IMR-90 (cell line): ENCODE measurements at regions not wholly inside any gene's neighbourhood (a gene's known extent, or its start where the extent isn't known, plus 50 kb on each side); places are given as distances from the start of the nearest gene placed in this dataset.

Experiments used
- ATAC-seq: fragments of 200-7000 bp; cut with Tn5 transposase; 2 replicates; pipeline ENCODE4 v1.9.1; 2020; ENCODE audit warnings: low read depth, mild to moderate bottlenecking, moderate library complexity
- BruUV-seq: library from RNA; stranded (reverse); fragments of 400-500 nt; replicated peaks from 2 replicates; lab custom pipeline; 2021; lab: Mats Ljungman, UMichigan
- CTCF ChIA-PET: fragments of 300-600 bp; formaldehyde crosslinking; extraction: SDS; loops from one replicate; lab custom pipeline; 2021; ENCODE audit warnings: antibody characterized with exemption; lab: Yijun Ruan, JAX
- POLR2A ChIA-PET: fragments of 300-600 bp; sonication (Branson Sonifier 250); formaldehyde crosslinking; loops from one replicate; lab custom pipeline; 2022; ENCODE audit warnings: antibody characterized with exemption; ENCODE audit not compliant: unreplicated experiment; lab: Charles Lee
- DNase-seq: peaks from one replicate; pipeline ENCODE4 v3.0.0; 2013
- H2AFZ ChIP-seq: replicated peaks from 2 replicates; pipeline ENCODE3; 2013; ENCODE audit warnings: low read length, mild to moderate bottlenecking; ENCODE audit not compliant: poor library complexity
- H2AK5ac ChIP-seq: 2 replicates; pipeline ENCODE4 v1.6.1; 2013; ENCODE audit warnings: low read depth, low read length, inconsistent platforms
- H2AK9ac ChIP-seq: replicated peaks from 2 replicates; pipeline ENCODE3; 2013; ENCODE audit warnings: mild to moderate bottlenecking, low read depth, low read length, moderate library complexity; ENCODE audit not compliant: poor library complexity
- H2BK120ac ChIP-seq: 2 replicates; pipeline ENCODE4 v1.6.1; 2013; ENCODE audit warnings: low read depth, low read length, inconsistent platforms
- H2BK15ac ChIP-seq: 3 replicates; pipeline ENCODE4 v1.6.1; 2013; ENCODE audit warnings: low read depth, low read length, inconsistent platforms
- H2BK20ac ChIP-seq: 2 replicates; pipeline ENCODE4 v1.6.1; 2013; ENCODE audit warnings: low read depth, mild to moderate bottlenecking, inconsistent platforms, low read length, moderate library complexity
- H2BK5ac ChIP-seq: 2 replicates; pipeline ENCODE4 v1.6.1; 2013; ENCODE audit warnings: mild to moderate bottlenecking, low read depth, low read length, inconsistent platforms; ENCODE audit not compliant: poor library complexity, severe bottlenecking
- H3K14ac ChIP-seq: replicated peaks from 2 replicates; pipeline ENCODE4 v1.6.1; 2013; ENCODE audit warnings: low read depth, low read length, inconsistent platforms
- H3K18ac ChIP-seq: 2 replicates; pipeline ENCODE4 v1.6.1; 2013; ENCODE audit warnings: low read depth, low read length, control low read depth
- H3K23ac ChIP-seq: 2 replicates; pipeline ENCODE4 v1.6.1; 2013; ENCODE audit warnings: low read depth, low read length, inconsistent platforms
- H3K27ac ChIP-seq: 2 replicates; pipeline ENCODE4 v1.5.1; 2013; ENCODE audit warnings: mild to moderate bottlenecking, control low read depth, low read length; ENCODE audit not compliant: insufficient read depth
- H3K27me3 ChIP-seq: 2 replicates; pipeline ENCODE4 v1.6.1; 2013; ENCODE audit warnings: low read length; ENCODE audit not compliant: control insufficient read depth, insufficient read depth
- H3K36me3 ChIP-seq: 2 replicates; pipeline ENCODE4 v1.6.1; 2013; ENCODE audit warnings: low read length, mixed read lengths; ENCODE audit not compliant: control insufficient read depth, insufficient read depth
- H3K4ac ChIP-seq: 2 replicates; pipeline ENCODE4 v1.6.1; 2013; ENCODE audit warnings: low read depth, low read length, inconsistent platforms
- H3K4me1 ChIP-seq: 2 replicates; pipeline ENCODE4 v1.6.1; 2013; ENCODE audit warnings: low read length, mixed read lengths; ENCODE audit not compliant: control insufficient read depth, insufficient read depth
- H3K4me2 ChIP-seq: 2 replicates; pipeline ENCODE4 v1.6.1; 2013; ENCODE audit warnings: low read depth, mild to moderate bottlenecking, control low read depth, low read length, moderate library complexity
- H3K4me3 ChIP-seq: 2 replicates; pipeline ENCODE4 v1.5.1; 2013; ENCODE audit warnings: low read depth, mild to moderate bottlenecking, control low read depth, low read length, moderate library complexity; ENCODE audit not compliant: insufficient read depth
- H3K56ac ChIP-seq: 2 replicates; pipeline ENCODE4 v1.6.1; 2013; ENCODE audit warnings: low read length, inconsistent platforms; ENCODE audit not compliant: insufficient read depth; ENCODE audit errors: extremely low read depth
- H3K79me1 ChIP-seq, 2 experiments: 2 replicates each; pipeline ENCODE4 v1.6.1; 2013; ENCODE audit warnings: low read length in 2 of 2, inconsistent platforms in 1 of 2, low read depth in 1 of 2
- H3K9ac ChIP-seq: 2 replicates; pipeline ENCODE4 v1.6.1; 2013; ENCODE audit warnings: low read depth, low read length, control low read depth
- H3K9me1 ChIP-seq: 2 replicates; pipeline ENCODE4 v1.6.1; 2013; ENCODE audit warnings: low read length, inconsistent platforms; ENCODE audit not compliant: insufficient read depth
- H3K9me3 ChIP-seq: 2 replicates; pipeline ENCODE4 v1.6.1; 2013; ENCODE audit warnings: low read length; ENCODE audit not compliant: control insufficient read depth, insufficient read depth
- H4K20me1 ChIP-seq: 2 replicates; pipeline ENCODE4 v1.6.1; 2013; ENCODE audit warnings: low read length, inconsistent platforms; ENCODE audit not compliant: insufficient read depth
- H4K5ac ChIP-seq: 2 replicates; pipeline ENCODE4 v1.6.1; 2013; ENCODE audit warnings: mild to moderate bottlenecking, low read depth, low read length, control low read depth
- H4K8ac ChIP-seq, 2 experiments: 2 replicates each; pipeline ENCODE4 v1.6.1; 2013; ENCODE audit warnings: low read depth in 2 of 2, low read length in 2 of 2, control low read depth in 1 of 2, inconsistent platforms in 1 of 2
- H4K91ac ChIP-seq: 2 replicates; pipeline ENCODE4 v1.6.1; 2013; ENCODE audit warnings: low read depth, low read length, inconsistent platforms; ENCODE audit not compliant: insufficient read depth
- POLR2A ChIP-seq: IDR thresholded peaks from 2 replicates; pipeline ENCODE4 v1.6.1; 2012; ENCODE audit warnings: mild to moderate bottlenecking, low read depth, low read length
- RAD21 ChIP-seq: IDR thresholded peaks from 2 replicates; pipeline ENCODE4 v1.6.1; 2012; ENCODE audit warnings: low read length, improper control_type of control experiment
- WGBS, 2 experiments: methylation state at CpG; one replicate each; pipeline versions ENCODE4 v1.1.5 to v1.1.7; 2013; ENCODE audit warnings: missing lambda C conversion rate in 2 of 2; ENCODE audit not compliant: insufficient read length in 1 of 2; ENCODE audit errors: extremely low coverage in 2 of 2; 5-methylcytosine and 5-hydroxymethylcytosine counted together
- dilution Hi-C: fragments of 300-500 bp; cut with HindIII; formaldehyde crosslinking; loops from one replicate; pipeline ENCODE4 v1.14.3; 2018; ENCODE audit warnings: low sequenced_read_pairs; ENCODE audit not compliant: unreplicated experiment
- in situ Hi-C: fragments of 300-500 bp; cut with MboI; formaldehyde crosslinking; loops from 3 replicates; pipeline ENCODE4 v1.14.3; 2019; ENCODE audit warnings: low sequenced_read_pairs, inconsistent platforms, mixed read lengths
- intact Hi-C: fragments of 100-400 bp; cut with micrococcal nuclease; formaldehyde crosslinking; loops from 2 replicates; pipeline ENCODE4 v1.10.0; 2022

DNA sequence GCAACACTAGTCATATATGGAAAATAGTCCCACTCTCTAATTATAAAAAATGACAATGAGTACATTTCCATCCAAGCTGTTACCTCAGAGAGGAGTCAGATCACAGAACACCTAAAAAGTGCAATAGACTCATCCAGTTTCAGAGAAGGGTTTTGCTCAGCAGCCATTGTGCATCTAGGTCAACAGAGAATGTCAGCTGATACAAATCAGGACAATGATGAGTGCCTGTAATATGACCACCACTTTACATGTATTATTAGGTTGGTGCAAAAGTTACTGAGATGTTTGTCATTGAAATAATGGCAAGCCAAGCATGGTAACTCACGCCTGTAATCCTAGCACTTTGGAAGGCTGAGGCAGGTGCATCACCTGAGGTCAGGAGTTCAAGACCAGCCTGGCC is 164.1 kb upstream of the TTC29 start:
- H2AK9ac ChIP-seq, result no peak overlapping the region
- no peak overlapping the region for H2AFZ ChIP-seq
- no peak overlapping the region for H3K4me3 ChIP-seq
- H3K23ac ChIP-seq, result no peak overlapping the region
- no peak overlapping the region for H2BK120ac ChIP-seq
- in situ Hi-C loops (loop anchor here (10.0 kb wide), 1 partner anchor 755 kb away; no protein-coding TSS in a partner anchor), intact Hi-C loops (loop anchor here (5.0 kb wide), 4 partner anchors 53 to 758 kb away; partner anchors contain the start of gene EDNRA), dilution Hi-C loops (no loop called here)
- H2BK5ac ChIP-seq, result no peak overlapping the region
- H3K4me2 ChIP-seq, result no peak overlapping the region
- H3K36me3 ChIP-seq, result no peaks in the 10 kb centered on the region
- ChIA-PET CTCF (interaction anchor here (0.6 to 0.8 kb wide), 2 partner anchors 30 to 51 kb away, joined by 3 read pairs; no protein-coding TSS in a partner anchor), POLR2A (no interaction called here)
- no peak overlapping the region for H4K91ac ChIP-seq
- TF ChIP-seq POLR2A, result no peak
- no peak for TF ChIP-seq RAD21
- no peaks in the 10 kb centered on the region for H4K20me1 ChIP-seq
- no peak overlapping the region for H4K5ac ChIP-seq
- no peak overlapping the region for H4K8ac ChIP-seq
- no peak overlapping the region for H3K56ac ChIP-seq
- H2AK5ac ChIP-seq, result no peak overlapping the region; the same call in 1 of the 2 replicates
- no peak overlapping the region for H3K4ac ChIP-seq
- no peaks in the 10 kb centered on the region for H3K9me1 ChIP-seq
- H3K18ac ChIP-seq, result no peak overlapping the region
- no peak overlapping the region for H3K14ac ChIP-seq
- no peak overlapping the region for H2BK15ac ChIP-seq
- H2BK20ac ChIP-seq, result no peak overlapping the region
- DNase-seq, result no peak
- no peak overlapping the region for H3K27ac ChIP-seq
- no CpG with 5 or more reads among the region's 1 CpG for WGBS, 2 experiments
- no peaks in the 10 kb centered on the region for H3K9me3 ChIP-seq
- H3K9ac ChIP-seq, result no peak overlapping the region
- no peaks in the 10 kb centered on the region for H3K79me1 ChIP-seq
- peaks cover 1% of the 10 kb centered on the region; the same call in 1 of the 2 replicates for H3K4me1 ChIP-seq
- H3K27me3 ChIP-seq, result no peaks in the 10 kb centered on the region
- ATAC-seq, result no peak
- no TSS peak for BruUV-seq
